Thyroid gland (tissue), 4 donors: ENCODE measurements at regions not wholly inside any gene's neighbourhood (a gene's known extent, or its start where the extent isn't known, plus 50 kb on each side); places are given as distances from the start of the nearest gene placed in this dataset.

Experiments
- DNase-seq, 2 donors: peaks; one replicate each; pipeline ENCODE4 v3.0.0-alpha.2; 2019
- H3K27ac ChIP-seq, 3 donors: fragments of 200-600 bp; sonication (generic); 1 replicate in 2 of 3; 2 replicates in 1 of 3; pipeline ENCODE4 v1.5.1; 2016 to 2019; ENCODE audit warnings: mild to moderate bottlenecking in 1 of 3, moderate library complexity in 1 of 3
- H3K27me3 ChIP-seq: fragments of 200-600 bp; sonication (generic); one replicate; pipeline ENCODE4 v1.5.1; 2019
- H3K36me3 ChIP-seq, 2 donors: fragments of 200-600 bp; sonication (generic); one replicate each; pipeline ENCODE4 v1.5.1; 2016 to 2019
- H3K4me1 ChIP-seq, 2 donors: fragments of 200-600 bp; sonication (generic); one replicate each; pipeline ENCODE4 v1.5.1; 2017 to 2019
- H3K4me3 ChIP-seq, 3 donors: fragments of 200-600 bp; sonication (generic); replicated peaks in 1 of 3; 1 replicate in 2 of 3; 2 replicates in 1 of 3; pipeline ENCODE4 v1.5.1; 2016; ENCODE audit warnings: mild to moderate bottlenecking in 1 of 3
- H3K9me3 ChIP-seq: fragments of 200-600 bp; sonication (generic); one replicate; pipeline ENCODE4 v1.5.1; 2017
- CTCF ChIP-seq, 6 experiments: fragments of 200-600 bp in 3 of 6; fragments of 450-650 bp in 3 of 6; sonication (generic) in 3 of 6; IDR thresholded peaks; one replicate each; pipeline ENCODE4 v1.5.1; 2016 to 2019; ENCODE audit warnings: antibody characterized with exemption in 6 of 6, mild to moderate bottlenecking in 2 of 6, inconsistent platforms in 1 of 6, moderate library complexity in 1 of 6
- POLR2A ChIP-seq, 2 donors: fragments of 450-650 bp; IDR thresholded peaks; one replicate each; pipeline ENCODE4 v1.6.1; 2017; ENCODE audit warnings: antibody characterized with exemption in 2 of 2, mild to moderate bottlenecking in 2 of 2, moderate library complexity in 1 of 2
- WGBS, 2 donors: methylation state at CpG; one replicate each; pipeline ENCODE4 v1.1.5; 2017; 5-methylcytosine and 5-hydroxymethylcytosine counted together
- intact Hi-C: fragments of 100-400 bp; cut with DNase I; formaldehyde crosslinking; loops from one replicate; pipeline ENCODE4 v1.15.1; 2023

- Histone ChIP-seq H3K36me3 (no peaks in the 10 kb centered on the region), H3K4me3 (no peak overlapping the region), H3K4me1 (no peaks in the 10 kb centered on the region), H3K9me3 (no peaks in the 10 kb centered on the region), H3K27ac (no peak overlapping the region), H3K27me3 (no peaks in the 10 kb centered on the region)
- TF ChIP-seq POLR2A (IDR thresholded peaks at IDR 0.05) (no peak), CTCF (IDR thresholded peaks at IDR 0.05) (no peak)
- intact Hi-C loops: no loop called here
- no peak for DNase-seq
Measured at GRCh38 chr21:28426545-28426944, 566.1 kb downstream of the LTN1 start.

GRCh38 chr21:28423521-28424190, 569.0 kb downstream of the LTN1 start:
- no peaks in the 10 kb centered on the region for H3K27me3 ChIP-seq
- no peak overlapping the region for H3K4me3 ChIP-seq
- H3K27ac ChIP-seq: no peak overlapping the region
- no peaks in the 10 kb centered on the region for H3K4me1 ChIP-seq
- intact Hi-C loops: no loop called here
- 46 to 78% methylated on average over 3 of the region's 3 CpGs for WGBS, 2 donors
- DNase-seq: no peak
- no peaks in the 10 kb centered on the region for H3K36me3 ChIP-seq
- no peaks in the 10 kb centered on the region for H3K9me3 ChIP-seq
- TF ChIP-seq CTCF (IDR thresholded peaks at IDR 0.05): no peak
- TF ChIP-seq POLR2A (IDR thresholded peaks at IDR 0.05): no peak

GRCh38 chr21:28421716-28422524, 570.8 kb downstream of the LTN1 start:
- H3K4me3 ChIP-seq: no peak overlapping the region
- H3K36me3 ChIP-seq: no peaks in the 10 kb centered on the region
- intact Hi-C loops: no loop called here
- H3K9me3 ChIP-seq: no peaks in the 10 kb centered on the region
- no peak for DNase-seq
- H3K27me3 ChIP-seq: no peaks in the 10 kb centered on the region
- 75 to 78% methylated on average over 3 of the region's 3 CpGs for WGBS, 2 donors
- no peak for TF ChIP-seq CTCF (IDR thresholded peaks at IDR 0.05)
- no peak for TF ChIP-seq POLR2A (IDR thresholded peaks at IDR 0.05)
- H3K27ac ChIP-seq: no peak overlapping the region
- no peaks in the 10 kb centered on the region for H3K4me1 ChIP-seq

GRCh38 chr21:28419811-28420210, 572.9 kb downstream of the LTN1 start:
- DNase-seq: no peak
- intact Hi-C loops: no loop called here
- Histone ChIP-seq H3K27me3 (no peaks in the 10 kb centered on the region), H3K4me1 (no peaks in the 10 kb centered on the region), H3K27ac (no peak overlapping the region), H3K36me3 (no peaks in the 10 kb centered on the region), H3K4me3 (no peak overlapping the region), H3K9me3 (no peaks in the 10 kb centered on the region)
- whole genome bisulfite sequencing, 2 donors: 73% methylated on average over 2 of the region's 2 CpGs
- TF ChIP-seq POLR2A (IDR thresholded peaks at IDR 0.05) (no peak), CTCF (IDR thresholded peaks at IDR 0.05) (no peak)
